GM21390 (cell line): ENCODE measurements at regions not wholly inside any gene's neighbourhood (a gene's known extent, or its start where the extent isn't known, plus 50 kb on each side); places are given as distances from the start of the nearest gene placed in this dataset.
A peak's percentile ranks its signal among the peaks of the same experiment; 100 is the strongest.
"Not testable (repeated sequence)": the region's sequence is repeated elsewhere in the genome, so short reads cannot be mapped to it uniquely, and the experiment has no call there.

Experiments used
- ATAC-seq: cut with Tn5 transposase; IDR thresholded peaks from one replicate; pipeline ENCODE4 v1.9.1; 2021; ENCODE audit not compliant: unreplicated experiment

GRCh38 chr13:50467156-50468110 is 376.1 kb downstream of the DLEU7 start:
- ATAC-seq: no peak

- ATAC-seq: no peak
These were observed 374.4 kb downstream of the DLEU7 start for GRCh38 chr13:50468849-50469669.

GRCh38 chr13:50473050-50473449 is 370.4 kb downstream of the DLEU7 start:
- not testable (repeated sequence) for ATAC-seq

GRCh38 chr13:50474088-50474662 is 369.3 kb downstream of the DLEU7 start:
- ATAC-seq: no peak

GRCh38 chr13:50476577-50477285 is 366.8 kb downstream of the DLEU7 start:
- no peak for ATAC-seq

GRCh38 chr13:50481936-50482335 is 361.6 kb downstream of the DLEU7 start:
- no peak for ATAC-seq

GRCh38 chr13:50483416-50483815 is 360.1 kb downstream of the DLEU7 start:
- ATAC-seq: no peak

- ATAC-seq: no peak
These were observed 358.9 kb downstream of the DLEU7 start for GRCh38 chr13:50484472-50485113.

- ATAC-seq: no peak
These were observed 357.2 kb downstream of the DLEU7 start for GRCh38 chr13:50485979-50486935.

- no peak for ATAC-seq
These were observed 349.8 kb downstream of the DLEU7 start for GRCh38 chr13:50493683-50494082.

- ATAC-seq: no peak
These were observed 349.4 kb downstream of the DLEU7 start for GRCh38 chr13:50494138-50494537.

- not testable (repeated sequence) for ATAC-seq
These were observed 340.3 kb downstream of the DLEU7 start for GRCh38 chr13:50503212-50503611.

- ATAC-seq: no peak
These were observed 334.3 kb downstream of the DLEU7 start for GRCh38 chr13:50509167-50509566.

GRCh38 chr13:50509771-50510441 is 333.6 kb downstream of the DLEU7 start:
- no peak for ATAC-seq

GRCh38 chr13:50510885-50511545 is 332.5 kb downstream of the DLEU7 start:
- ATAC-seq: not testable (repeated sequence)

GRCh38 chr13:50511877-50512341 is 331.6 kb downstream of the DLEU7 start:
- ATAC-seq: peak; percentile 50

- peak; percentile 96 for ATAC-seq
These were observed 330.8 kb downstream of the DLEU7 start for GRCh38 chr13:50512474-50513299.
